Osteoblast (primary cell): ENCODE measurements at regions not wholly inside any gene's neighbourhood (a gene's known extent, or its start where the extent isn't known, plus 50 kb on each side); places are given as distances from the start of the nearest gene placed in this dataset.

Experiments used
- DNase-seq: peaks from one replicate; pipeline ENCODE4 v3.0.0; 2011; ENCODE audit warnings: low spot score, mixed read lengths; ENCODE audit not compliant: insufficient read length; ENCODE audit errors: missing footprints
- H2AFZ ChIP-seq: 2 replicates; pipeline ENCODE4 v1.6.0; 2011; ENCODE audit warnings: mild to moderate bottlenecking, low read length
- H3K27ac ChIP-seq: 2 replicates; pipeline ENCODE4 v1.5.1; 2011; ENCODE audit warnings: mild to moderate bottlenecking, low read depth, low read length, moderate library complexity
- H3K27me3 ChIP-seq: 2 replicates; pipeline ENCODE4 v1.6.0; 2012; ENCODE audit warnings: mild to moderate bottlenecking, control low read depth, inconsistent platforms, low read length, moderate library complexity; ENCODE audit not compliant: insufficient read depth
- H3K36me3 ChIP-seq: 2 replicates; pipeline ENCODE4 v1.5.1; 2011; ENCODE audit warnings: mild to moderate bottlenecking, low read length, control low read depth, moderate library complexity; ENCODE audit not compliant: insufficient read depth
- H3K4me1 ChIP-seq: 2 replicates; pipeline ENCODE4 v1.5.1; 2011; ENCODE audit warnings: mild to moderate bottlenecking, low read length, control low read depth, moderate library complexity; ENCODE audit not compliant: insufficient read depth
- H3K4me2 ChIP-seq: 2 replicates; pipeline ENCODE4 v1.6.0; 2011; ENCODE audit warnings: mild to moderate bottlenecking, low read length; ENCODE audit not compliant: insufficient read depth
- H3K4me3 ChIP-seq: fragments of 200-600 bp; sonication (generic); 3 replicates; pipeline ENCODE4 v1.5.1; 2012; ENCODE audit warnings: mild to moderate bottlenecking, low read length, inconsistent platforms; ENCODE audit not compliant: insufficient read depth
- H3K79me2 ChIP-seq: 2 replicates; pipeline ENCODE4 v1.6.0; 2012; ENCODE audit warnings: mild to moderate bottlenecking, low read length, control low read depth, inconsistent platforms; ENCODE audit not compliant: insufficient read depth
- H3K9me3 ChIP-seq: 2 replicates; pipeline ENCODE4 v1.5.1; 2011; ENCODE audit warnings: low read depth, low read length, control low read depth
- H4K20me1 ChIP-seq: 2 replicates; pipeline ENCODE4 v1.6.0; 2012; ENCODE audit warnings: mild to moderate bottlenecking, low read length, control low read depth; ENCODE audit not compliant: insufficient read depth
- CTCF ChIP-seq: IDR thresholded peaks from 2 replicates; pipeline ENCODE4 v1.5.1; 2011; ENCODE audit warnings: mild to moderate bottlenecking, low read depth, low read length, moderate library complexity; ENCODE audit errors: extremely low read depth

- Histone ChIP-seq H3K27me3 (no peaks in the 10 kb centered on the region), H3K9me3 (no peaks in the 10 kb centered on the region), H4K20me1 (no peaks in the 10 kb centered on the region), H3K36me3 (no peaks in the 10 kb centered on the region), H2AFZ (no peak overlapping the region), H3K4me3 (no peak overlapping the region), H3K27ac (no peak overlapping the region), H3K79me2 (no peaks in the 10 kb centered on the region), H3K4me2 (no peak overlapping the region), H3K4me1 (no peaks in the 10 kb centered on the region)
- TF ChIP-seq CTCF = no peak
- no peak for DNase-seq
Measured at GRCh38 chr16:79864781-79865391, 264.3 kb upstream of the MAF start.

GRCh38 chr16:79864032-79864780, 263.7 kb upstream of the MAF start:
- Histone ChIP-seq H3K4me2 (no peak overlapping the region), H3K9me3 (no peaks in the 10 kb centered on the region), H4K20me1 (no peaks in the 10 kb centered on the region), H3K4me1 (no peaks in the 10 kb centered on the region), H3K27ac (no peak overlapping the region), H3K36me3 (no peaks in the 10 kb centered on the region), H2AFZ (no peak overlapping the region), H3K79me2 (no peaks in the 10 kb centered on the region), H3K27me3 (no peaks in the 10 kb centered on the region), H3K4me3 (no peak overlapping the region)
- no peak for DNase-seq
- TF ChIP-seq CTCF = no peak

GRCh38 chr16:79863128-79864031, 262.8 kb upstream of the MAF start:
- no peaks in the 10 kb centered on the region for H3K79me2 ChIP-seq
- H3K4me3 ChIP-seq = no peak overlapping the region
- H3K36me3 ChIP-seq = no peaks in the 10 kb centered on the region
- no peaks in the 10 kb centered on the region for H4K20me1 ChIP-seq
- DNase-seq = no peak
- H3K27ac ChIP-seq = no peak overlapping the region
- H3K9me3 ChIP-seq = no peaks in the 10 kb centered on the region
- H3K4me2 ChIP-seq = no peak overlapping the region
- no peak overlapping the region for H2AFZ ChIP-seq
- H3K4me1 ChIP-seq = no peaks in the 10 kb centered on the region
- no peaks in the 10 kb centered on the region for H3K27me3 ChIP-seq
- TF ChIP-seq CTCF = no peak

GRCh38 chr16:79862601-79863000, 262.1 kb upstream of the MAF start:
- Histone ChIP-seq H3K27ac (no peak overlapping the region), H3K36me3 (no peaks in the 10 kb centered on the region)

More at GRCh38 chr16:79862601-79863000, 262.1 kb upstream of the MAF start:
- no peaks in the 10 kb centered on the region for H3K79me2 ChIP-seq
- no peak overlapping the region for H3K4me2 ChIP-seq
- DNase-seq = no peak
- no peaks in the 10 kb centered on the region for H3K27me3 ChIP-seq
- no peaks in the 10 kb centered on the region for H3K4me1 ChIP-seq
- H4K20me1 ChIP-seq = no peaks in the 10 kb centered on the region
- H3K9me3 ChIP-seq = no peaks in the 10 kb centered on the region
- no peak for TF ChIP-seq CTCF
- no peak overlapping the region for H3K4me3 ChIP-seq
- no peak overlapping the region for H2AFZ ChIP-seq
